Adipocyte (in vitro differentiated cells): ENCODE measurements at regions not wholly inside any gene's neighbourhood (a gene's known extent, or its start where the extent isn't known, plus 50 kb on each side); places are given as distances from the start of the nearest gene placed in this dataset.

Experiments used
- DNase-seq: peaks from one replicate; pipeline ENCODE4 v3.0.0-alpha.2; 2015; ENCODE audit warnings: low read depth
- H3K27me3 ChIP-seq: replicated peaks from 2 replicates; pipeline ENCODE4 v1.7.0; 2013; ENCODE audit warnings: mild to moderate bottlenecking, low read length, moderate library complexity; ENCODE audit not compliant: control insufficient read depth, insufficient read depth
- H3K36me3 ChIP-seq: 2 replicates; pipeline ENCODE4 v1.7.0; 2013; ENCODE audit warnings: low read length, mild to moderate bottlenecking, moderate library complexity; ENCODE audit not compliant: control insufficient read depth, insufficient read depth, severe bottlenecking
- H3K4me1 ChIP-seq: 2 replicates; pipeline ENCODE4 v1.7.0; 2013; ENCODE audit warnings: mild to moderate bottlenecking, low read length, moderate library complexity; ENCODE audit not compliant: control insufficient read depth, insufficient read depth
- H3K4me3 ChIP-seq: 2 replicates; pipeline ENCODE4 v1.7.0; 2013; ENCODE audit warnings: mild to moderate bottlenecking, low read length, moderate library complexity
- H3K9ac ChIP-seq: 2 replicates; pipeline ENCODE4 v1.7.0; 2013; ENCODE audit warnings: mild to moderate bottlenecking, low read length, moderate library complexity
- H3K9me3 ChIP-seq: 2 replicates; pipeline ENCODE4 v1.7.0; 2013; ENCODE audit warnings: mild to moderate bottlenecking, low read length, moderate library complexity; ENCODE audit not compliant: control insufficient read depth

GRCh38 chr7:88665892-88666514 lies 93.5 kb upstream of the ZNF804B start:
- no peak overlapping the region for H3K9ac ChIP-seq
- no peaks in the 10 kb centered on the region for H3K27me3 ChIP-seq
- H3K4me3 ChIP-seq, result no peak overlapping the region
- H3K9me3 ChIP-seq, result no peaks in the 10 kb centered on the region
- no peaks in the 10 kb centered on the region for H3K36me3 ChIP-seq
- no peak for DNase-seq
- no peaks in the 10 kb centered on the region for H3K4me1 ChIP-seq

GRCh38 chr7:88664630-88665233 lies 94.8 kb upstream of the ZNF804B start:
- no peak for DNase-seq
- Histone ChIP-seq H3K4me1 (no peaks in the 10 kb centered on the region), H3K4me3 (no peak overlapping the region), H3K36me3 (no peaks in the 10 kb centered on the region), H3K9ac (no peak overlapping the region), H3K9me3 (no peaks in the 10 kb centered on the region), H3K27me3 (no peaks in the 10 kb centered on the region)

GRCh38 chr7:88661921-88662320 lies 97.6 kb upstream of the ZNF804B start:
- no peak overlapping the region for H3K4me3 ChIP-seq

GRCh38 chr7:88647825-88648224 lies 111.7 kb upstream of the ZNF804B start:
- H3K9me3 ChIP-seq, result peaks cover 6% of the 10 kb centered on the region
- H3K4me3 ChIP-seq, result no peak overlapping the region
- H3K36me3 ChIP-seq, result no peaks in the 10 kb centered on the region
- no peak overlapping the region for H3K9ac ChIP-seq
- no peak for DNase-seq
- H3K27me3 ChIP-seq, result no peaks in the 10 kb centered on the region
- no peaks in the 10 kb centered on the region for H3K4me1 ChIP-seq

More at GRCh38 chr7:88661921-88662320, 97.6 kb upstream of the ZNF804B start:
- Histone ChIP-seq H3K4me1 (no peaks in the 10 kb centered on the region), H3K9ac (no peak overlapping the region), H3K27me3 (no peaks in the 10 kb centered on the region), H3K36me3 (no peaks in the 10 kb centered on the region), H3K9me3 (no peaks in the 10 kb centered on the region)
- no peak for DNase-seq

- H3K27me3 ChIP-seq, result no peaks in the 10 kb centered on the region
- no peaks in the 10 kb centered on the region for H3K36me3 ChIP-seq
- no peaks in the 10 kb centered on the region for H3K9me3 ChIP-seq
- no peak for DNase-seq
- no peak overlapping the region for H3K9ac ChIP-seq
- no peak overlapping the region for H3K4me3 ChIP-seq
- H3K4me1 ChIP-seq, result no peaks in the 10 kb centered on the region
Measured at GRCh38 chr7:88638583-88638982, 120.9 kb upstream of the ZNF804B start.

GRCh38 chr7:88637795-88638194 lies 121.7 kb upstream of the ZNF804B start:
- no peak overlapping the region for H3K9ac ChIP-seq
- H3K27me3 ChIP-seq, result no peaks in the 10 kb centered on the region
- no peaks in the 10 kb centered on the region for H3K36me3 ChIP-seq
- H3K4me1 ChIP-seq, result no peaks in the 10 kb centered on the region
- H3K9me3 ChIP-seq, result no peaks in the 10 kb centered on the region
- no peak overlapping the region for H3K4me3 ChIP-seq
- no peak for DNase-seq

GRCh38 chr7:88635149-88635548 lies 124.4 kb upstream of the ZNF804B start:
- no peaks in the 10 kb centered on the region for H3K27me3 ChIP-seq
- no peaks in the 10 kb centered on the region for H3K4me1 ChIP-seq
- H3K36me3 ChIP-seq, result no peaks in the 10 kb centered on the region
- H3K4me3 ChIP-seq, result no peak overlapping the region
- no peak overlapping the region for H3K9ac ChIP-seq
- DNase-seq, result no peak
- no peaks in the 10 kb centered on the region for H3K9me3 ChIP-seq

GRCh38 chr7:88629559-88629958 lies 129.9 kb upstream of the ZNF804B start:
- Histone ChIP-seq H3K27me3 (no peaks in the 10 kb centered on the region), H3K4me1 (no peaks in the 10 kb centered on the region), H3K4me3 (no peak overlapping the region), H3K9ac (no peak overlapping the region), H3K9me3 (no peaks in the 10 kb centered on the region), H3K36me3 (no peaks in the 10 kb centered on the region)
- no peak for DNase-seq

GRCh38 chr7:88628363-88629085 lies 131.0 kb upstream of the ZNF804B start:
- no peaks in the 10 kb centered on the region for H3K27me3 ChIP-seq
- no peaks in the 10 kb centered on the region for H3K36me3 ChIP-seq
- H3K9me3 ChIP-seq, result no peaks in the 10 kb centered on the region
- no peak overlapping the region for H3K9ac ChIP-seq
- no peaks in the 10 kb centered on the region for H3K4me1 ChIP-seq
- no peak overlapping the region for H3K4me3 ChIP-seq
- no peak for DNase-seq

GRCh38 chr7:88617185-88617584 lies 142.3 kb upstream of the ZNF804B start:
- Histone ChIP-seq H3K36me3 (no peaks in the 10 kb centered on the region), H3K27me3 (no peaks in the 10 kb centered on the region), H3K4me3 (no peak overlapping the region), H3K9me3 (peaks cover 2% of the 10 kb centered on the region), H3K9ac (no peak overlapping the region), H3K4me1 (no peaks in the 10 kb centered on the region)
- no peak for DNase-seq

GRCh38 chr7:88615336-88615735 lies 144.2 kb upstream of the ZNF804B start:
- Histone ChIP-seq H3K9me3 (peaks cover 2% of the 10 kb centered on the region), H3K36me3 (no peaks in the 10 kb centered on the region), H3K27me3 (no peaks in the 10 kb centered on the region), H3K4me3 (no peak overlapping the region), H3K4me1 (no peaks in the 10 kb centered on the region), H3K9ac (no peak overlapping the region)
- DNase-seq, result no peak
